Glutamatergic neuron (in vitro differentiated cells): ENCODE measurements at regions not wholly inside any gene's neighbourhood (a gene's known extent, or its start where the extent isn't known, plus 50 kb on each side); places are given as distances from the start of the nearest gene placed in this dataset.

Experiments
- DNase-seq: peaks from one replicate; pipeline ENCODE4 v3.0.0; 2022
- H3K27ac Mint-ChIP-seq: one replicate; pipeline ENCODE4 v1.8.0; 2020; ENCODE audit warnings: mild to moderate bottlenecking, mixed read lengths, inconsistent platforms; ENCODE audit not compliant: unreplicated experiment
- H3K27me3 Mint-ChIP-seq: one replicate; pipeline ENCODE4 v1.8.0; 2020; ENCODE audit warnings: mild to moderate bottlenecking, moderate library complexity, mixed read lengths, inconsistent platforms; ENCODE audit not compliant: unreplicated experiment
- H3K36me3 Mint-ChIP-seq: one replicate; pipeline ENCODE4 v1.8.0; 2020; ENCODE audit warnings: mild to moderate bottlenecking, mixed read lengths, inconsistent platforms; ENCODE audit not compliant: unreplicated experiment
- H3K4me1 Mint-ChIP-seq: one replicate; pipeline ENCODE4 v1.8.0; 2020; ENCODE audit warnings: mild to moderate bottlenecking, low read depth, mixed read lengths, inconsistent platforms; ENCODE audit not compliant: unreplicated experiment
- H3K4me3 Mint-ChIP-seq: one replicate; pipeline ENCODE4 v1.8.0; 2020; ENCODE audit warnings: mild to moderate bottlenecking, mixed read lengths, inconsistent platforms; ENCODE audit not compliant: unreplicated experiment
- H3K9me3 Mint-ChIP-seq: one replicate; pipeline ENCODE4 v1.8.0; 2020; ENCODE audit warnings: mild to moderate bottlenecking, moderate library complexity, mixed read lengths, inconsistent platforms; ENCODE audit not compliant: unreplicated experiment
- TF ChIP-seq, protein P1 (sequence below): fragments of 200-600 bp; sonication (generic); IDR thresholded peaks from one replicate; pipeline ENCODE4 v1.5.0; 2021; ENCODE audit not compliant: partially characterized antibody, unreplicated experiment

DNA sequence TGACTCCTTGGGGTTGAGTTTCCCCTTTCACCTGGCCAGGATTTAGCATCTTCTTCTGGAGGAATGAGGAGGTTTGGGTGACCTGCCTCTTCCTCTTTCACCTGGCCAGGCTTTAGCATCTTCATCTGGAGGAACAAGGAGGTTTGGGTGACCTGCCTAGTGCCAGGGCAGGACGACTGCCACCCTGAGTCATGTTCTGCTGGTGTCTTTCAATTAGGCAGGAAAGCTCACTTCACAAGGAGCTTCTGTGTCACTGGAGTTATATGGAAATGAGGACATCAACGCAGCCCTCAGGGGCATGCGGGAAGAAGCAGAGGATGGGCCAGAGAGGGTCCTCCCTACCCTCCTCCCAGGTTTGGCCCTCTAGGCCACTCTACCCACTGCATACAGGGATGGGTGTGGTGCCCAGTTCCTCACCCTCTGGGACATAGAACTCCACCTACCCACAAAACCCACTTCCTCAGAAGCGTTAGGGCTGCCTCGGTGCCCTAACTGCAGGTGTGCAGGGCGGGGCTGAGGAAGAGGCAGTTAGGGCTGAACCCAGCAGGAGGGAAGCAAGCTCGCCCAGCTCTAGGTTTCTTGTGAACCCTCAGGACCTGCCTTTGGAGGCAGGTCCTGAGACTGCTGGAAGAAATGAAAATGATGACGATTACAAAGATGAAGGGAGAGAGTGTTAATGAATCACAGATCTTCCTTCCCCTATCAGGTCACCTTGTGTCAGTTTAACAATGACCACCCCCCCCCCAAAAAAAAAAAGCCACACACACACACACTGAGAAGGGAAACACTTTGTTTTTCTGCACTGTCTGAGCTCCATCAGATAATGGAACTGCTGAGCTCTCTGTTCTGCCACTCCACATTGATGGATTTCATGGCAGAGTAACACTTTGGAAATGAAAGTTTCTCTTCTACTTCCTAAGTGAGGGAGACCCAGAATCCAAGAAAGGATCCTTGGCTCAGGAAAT is 71.0 kb downstream of the ARL4C start:
- Mint-ChIP-seq H3K4me1 (no peaks in the 10 kb centered on the region), H3K27me3 (peaks cover 2% of the 10 kb centered on the region), H3K27ac (no peak overlapping the region), H3K9me3 (peaks cover 2% of the 10 kb centered on the region), H3K36me3 (no peaks in the 10 kb centered on the region), H3K4me3 (no peak overlapping the region)
- TF ChIP-seq, protein P1, sequence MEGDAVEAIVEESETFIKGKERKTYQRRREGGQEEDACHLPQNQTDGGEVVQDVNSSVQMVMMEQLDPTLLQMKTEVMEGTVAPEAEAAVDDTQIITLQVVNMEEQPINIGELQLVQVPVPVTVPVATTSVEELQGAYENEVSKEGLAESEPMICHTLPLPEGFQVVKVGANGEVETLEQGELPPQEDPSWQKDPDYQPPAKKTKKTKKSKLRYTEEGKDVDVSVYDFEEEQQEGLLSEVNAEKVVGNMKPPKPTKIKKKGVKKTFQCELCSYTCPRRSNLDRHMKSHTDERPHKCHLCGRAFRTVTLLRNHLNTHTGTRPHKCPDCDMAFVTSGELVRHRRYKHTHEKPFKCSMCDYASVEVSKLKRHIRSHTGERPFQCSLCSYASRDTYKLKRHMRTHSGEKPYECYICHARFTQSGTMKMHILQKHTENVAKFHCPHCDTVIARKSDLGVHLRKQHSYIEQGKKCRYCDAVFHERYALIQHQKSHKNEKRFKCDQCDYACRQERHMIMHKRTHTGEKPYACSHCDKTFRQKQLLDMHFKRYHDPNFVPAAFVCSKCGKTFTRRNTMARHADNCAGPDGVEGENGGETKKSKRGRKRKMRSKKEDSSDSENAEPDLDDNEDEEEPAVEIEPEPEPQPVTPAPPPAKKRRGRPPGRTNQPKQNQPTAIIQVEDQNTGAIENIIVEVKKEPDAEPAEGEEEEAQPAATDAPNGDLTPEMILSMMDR, result no peak
- DNase-seq, result no peak

DNA sequence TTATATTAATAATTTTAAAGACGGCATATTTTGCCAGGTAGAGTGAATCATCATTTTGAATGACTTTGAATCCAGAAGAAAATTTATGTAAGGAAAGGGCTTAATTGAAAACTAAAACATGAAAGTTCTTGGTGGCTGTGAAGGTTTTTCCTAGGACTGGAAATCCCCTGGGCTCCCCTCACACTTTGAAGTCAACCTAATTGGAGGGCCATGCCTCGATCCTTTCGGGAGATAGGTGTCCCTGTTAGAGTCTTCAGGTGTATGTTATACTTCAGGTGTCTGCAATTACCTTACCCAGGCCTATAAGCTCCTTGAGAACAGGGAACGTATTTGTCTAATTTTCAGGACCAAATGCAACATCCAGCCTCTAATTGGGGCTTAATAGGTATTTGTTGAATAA is 73.0 kb downstream of the ARL4C start:
- Mint-ChIP-seq H3K9me3 (peaks cover 4% of the 10 kb centered on the region), H3K36me3 (no peaks in the 10 kb centered on the region), H3K4me1 (no peaks in the 10 kb centered on the region), H3K27me3 (peaks cover 2% of the 10 kb centered on the region), H3K4me3 (no peak overlapping the region), H3K27ac (no peak overlapping the region)
- TF ChIP-seq, protein P1, result no peak
- DNase-seq, result no peak

DNA sequence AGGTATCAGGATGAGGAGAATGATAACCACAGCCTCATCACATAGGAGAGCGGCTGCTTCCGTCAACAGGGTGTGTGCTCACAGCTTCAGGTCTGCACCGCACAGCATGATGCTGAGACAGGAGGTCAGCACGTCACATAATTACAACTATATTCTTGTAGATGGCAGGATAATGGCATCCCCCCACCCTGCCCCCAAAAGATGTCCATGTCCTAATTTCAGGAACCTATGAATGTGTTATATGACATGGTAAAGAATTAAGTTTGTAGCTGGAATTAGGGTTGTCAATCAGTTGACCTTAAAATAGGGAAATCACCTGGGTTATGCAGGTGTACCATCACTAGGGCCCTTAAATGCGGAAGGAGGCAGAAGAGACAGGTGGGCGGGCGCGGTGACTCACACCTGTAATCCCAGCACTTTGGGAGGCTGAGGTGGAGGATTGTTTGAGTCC is 73.9 kb downstream of the ARL4C start:
- Mint-ChIP-seq H3K27me3 (peaks cover 7% of the 10 kb centered on the region), H3K27ac (no peak overlapping the region), H3K36me3 (peaks cover 7% of the 10 kb centered on the region), H3K4me1 (no peaks in the 10 kb centered on the region), H3K9me3 (peaks cover 4% of the 10 kb centered on the region), H3K4me3 (no peak overlapping the region)
- no peak for DNase-seq
- TF ChIP-seq, protein P1, result no peak

DNA sequence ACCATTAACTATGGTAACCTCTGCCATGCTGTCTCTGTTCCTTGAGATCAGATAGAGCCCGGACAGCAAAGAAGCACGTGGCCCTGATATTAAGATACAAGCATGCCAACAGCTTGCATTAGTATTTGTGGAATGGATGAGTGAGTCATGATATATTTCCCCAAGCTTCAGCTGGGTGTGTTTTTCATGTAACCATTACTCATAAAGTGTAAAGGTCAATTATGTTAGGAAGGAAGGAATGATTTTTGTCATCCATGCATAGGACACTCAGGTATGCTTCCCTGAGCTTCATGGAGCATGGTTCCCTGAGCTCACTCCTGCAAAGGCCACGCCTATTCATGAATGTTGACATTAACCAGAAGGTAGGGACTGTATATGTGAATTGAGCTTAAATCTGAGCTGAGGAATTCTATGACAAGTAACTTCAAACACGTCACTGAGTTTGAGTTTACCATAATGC is 74.6 kb downstream of the ARL4C start:
- H3K4me1 Mint-ChIP-seq, result no peaks in the 10 kb centered on the region
- H3K27me3 Mint-ChIP-seq, result peaks cover 7% of the 10 kb centered on the region
- H3K36me3 Mint-ChIP-seq, result peaks cover 7% of the 10 kb centered on the region
- peaks cover 4% of the 10 kb centered on the region for H3K9me3 Mint-ChIP-seq
- no peak overlapping the region for H3K4me3 Mint-ChIP-seq
- H3K27ac Mint-ChIP-seq, result no peak overlapping the region
- DNase-seq, result no peak
- TF ChIP-seq, protein P1, result no peak

DNA sequence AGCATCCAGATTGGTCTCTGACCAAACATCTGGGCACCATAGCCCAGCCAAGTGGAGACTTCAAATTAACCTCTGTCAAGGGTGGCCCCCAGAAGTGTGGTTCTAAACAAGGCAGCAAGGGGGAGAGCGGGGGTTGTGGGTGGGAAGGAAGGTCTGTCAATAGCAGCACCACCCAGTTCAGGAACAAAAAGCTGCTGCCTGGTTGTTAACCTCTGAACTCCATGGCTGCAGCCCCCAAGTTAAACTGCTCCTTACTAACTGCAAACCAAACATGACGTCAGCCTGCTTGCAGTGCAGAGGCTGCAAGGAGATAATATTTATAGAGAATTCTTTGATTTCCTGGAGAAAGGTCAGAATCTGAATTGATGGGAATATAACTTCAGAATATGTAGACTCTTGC is 76.5 kb downstream of the ARL4C start:
- TF ChIP-seq, protein P1, result no peak
- DNase-seq, result no peak
- peaks cover 7% of the 10 kb centered on the region for H3K36me3 Mint-ChIP-seq
- H3K9me3 Mint-ChIP-seq, result peaks cover 4% of the 10 kb centered on the region
- no peaks in the 10 kb centered on the region for H3K4me1 Mint-ChIP-seq
- no peak overlapping the region for H3K27ac Mint-ChIP-seq
- peaks cover 7% of the 10 kb centered on the region for H3K27me3 Mint-ChIP-seq
- no peak overlapping the region for H3K4me3 Mint-ChIP-seq
